Lower lobe of right lung (tissue), 2 donors: ENCODE measurements at regions not wholly inside any gene's neighbourhood (a gene's known extent, or its start where the extent isn't known, plus 50 kb on each side); places are given as distances from the start of the nearest gene placed in this dataset.

ENCODE experiments used
- ATAC-seq, 2 donors: fragments of 200-7000 bp; cut with Tn5 transposase; one replicate each; pipeline ENCODE4 v1.9.1; 2020 to 2022; ENCODE audit warnings: mild to moderate bottlenecking in 2 of 2, moderate library complexity in 2 of 2
- DNase-seq: peaks from one replicate; pipeline ENCODE4 v3.0.0-alpha.2; 2020
- H3K27ac ChIP-seq: fragments of 200-600 bp; one replicate; pipeline ENCODE4 v1.8.0; 2022
- H3K27me3 ChIP-seq: fragments of 200-600 bp; one replicate; pipeline ENCODE4 v1.8.0; 2022; ENCODE audit warnings: low read depth
- H3K36me3 ChIP-seq: fragments of 200-600 bp; one replicate; pipeline ENCODE4 v1.8.0; 2022; ENCODE audit warnings: mild to moderate bottlenecking
- H3K4me1 ChIP-seq: fragments of 200-600 bp; one replicate; pipeline ENCODE4 v1.8.0; 2022
- H3K4me3 ChIP-seq: fragments of 200-600 bp; one replicate; pipeline ENCODE4 v1.8.0; 2022; ENCODE audit warnings: mild to moderate bottlenecking
- H3K9me3 ChIP-seq: fragments of 200-600 bp; one replicate; pipeline ENCODE4 v1.8.0; 2022
- CTCF ChIP-seq: fragments of 200-600 bp; IDR thresholded peaks from one replicate; pipeline ENCODE4 v1.8.0; 2022; ENCODE audit warnings: antibody characterized with exemption, mild to moderate bottlenecking
- intact Hi-C: fragments of 100-400 bp; cut with DNase I; formaldehyde crosslinking; loops from one replicate; pipeline ENCODE4 v1.11.0; 2022
- donor health status: DM: no; HTN: yes; CAD: no; lungs with severe emphysema.

DNA sequence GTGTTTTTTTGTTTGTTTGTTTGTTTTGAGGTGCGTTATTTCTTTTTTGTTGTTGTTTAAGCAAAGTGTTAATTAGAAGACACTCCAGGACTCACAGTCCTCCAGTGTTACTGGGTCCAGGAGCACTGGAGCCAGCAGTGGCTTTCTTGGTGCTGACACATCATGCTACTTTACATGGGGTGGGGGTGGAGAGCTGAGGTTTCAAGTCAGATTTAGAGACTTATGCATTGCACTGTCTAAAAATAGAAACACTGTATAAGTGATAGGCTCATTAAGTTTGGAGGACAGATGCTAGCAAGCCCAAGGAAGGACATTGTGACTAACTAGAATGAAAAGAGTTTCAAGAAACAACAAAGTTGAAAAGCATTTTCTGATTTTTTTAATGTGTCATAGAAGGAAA, 2209.2 kb downstream of the MAT2B start:
- no peak for TF ChIP-seq CTCF
- Histone ChIP-seq H3K27ac (no peak overlapping the region), H3K27me3 (no peaks in the 10 kb centered on the region), H3K4me3 (no peak overlapping the region), H3K9me3 (no peaks in the 10 kb centered on the region), H3K36me3 (no peaks in the 10 kb centered on the region), H3K4me1 (no peaks in the 10 kb centered on the region)
- intact Hi-C loops: no loop called here
- ATAC-seq (no peak), DNase-seq (no peak)

GRCh38 chr5:165720901-165721300, 2215.5 kb downstream of the MAT2B start:
- TF ChIP-seq CTCF: no peak
- H3K4me1 ChIP-seq: no peaks in the 10 kb centered on the region
- DNase-seq (no peak), ATAC-seq (no peak)
- H3K36me3 ChIP-seq: no peaks in the 10 kb centered on the region
- H3K4me3 ChIP-seq: no peak overlapping the region
- H3K27me3 ChIP-seq: no peaks in the 10 kb centered on the region
- H3K9me3 ChIP-seq: no peaks in the 10 kb centered on the region
- no peak overlapping the region for H3K27ac ChIP-seq
- intact Hi-C loops: no loop called here

DNA sequence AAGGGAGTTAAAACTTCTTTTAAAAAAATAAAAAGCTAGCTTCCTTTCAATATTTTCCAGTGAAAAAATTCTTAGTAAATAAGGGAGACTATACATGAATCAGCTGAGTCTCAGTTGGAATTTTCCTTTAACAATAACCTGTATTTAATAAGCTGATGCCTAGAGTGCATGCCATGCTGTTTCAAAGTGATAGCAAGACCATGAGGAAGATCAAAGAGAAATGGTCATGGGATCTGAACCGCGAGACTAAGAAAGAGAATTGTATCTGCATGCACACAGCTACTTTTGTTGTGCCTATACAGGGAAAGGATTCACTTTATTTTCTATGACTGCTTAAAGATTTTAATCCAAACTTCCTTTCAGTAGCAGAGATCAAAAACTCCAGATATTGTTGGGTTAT, 2217.0 kb downstream of the MAT2B start:
- H3K9me3 ChIP-seq: no peaks in the 10 kb centered on the region
- intact Hi-C loops: no loop called here
- no peak for TF ChIP-seq CTCF
- ATAC-seq (no peak), DNase-seq (no peak)
- no peak overlapping the region for H3K27ac ChIP-seq
- no peaks in the 10 kb centered on the region for H3K4me1 ChIP-seq
- H3K36me3 ChIP-seq: no peaks in the 10 kb centered on the region
- no peaks in the 10 kb centered on the region for H3K27me3 ChIP-seq
- no peak overlapping the region for H3K4me3 ChIP-seq

DNA sequence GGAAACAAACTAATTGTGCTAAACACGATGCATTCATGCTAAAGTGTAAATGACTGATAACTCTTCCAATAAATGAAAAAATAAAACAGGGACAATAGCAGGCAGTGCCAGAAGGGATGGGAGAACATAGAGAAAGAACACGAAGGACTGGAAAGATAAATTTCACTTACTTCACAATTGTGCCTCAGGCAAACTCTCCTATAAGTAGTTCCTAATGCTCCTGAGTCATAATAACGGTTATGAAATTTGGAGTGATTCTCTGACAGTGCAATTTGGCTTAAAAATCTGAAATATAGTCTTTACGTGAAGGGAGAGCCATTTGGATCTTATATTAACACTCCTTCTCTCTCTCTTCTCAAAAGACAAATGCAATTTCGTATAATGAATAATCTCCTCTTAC, 2218.5 kb downstream of the MAT2B start:
- Histone ChIP-seq H3K27me3 (no peaks in the 10 kb centered on the region), H3K4me3 (no peak overlapping the region), H3K27ac (no peak overlapping the region), H3K9me3 (no peaks in the 10 kb centered on the region), H3K4me1 (no peaks in the 10 kb centered on the region), H3K36me3 (no peaks in the 10 kb centered on the region)
- intact Hi-C loops: no loop called here
- DNase-seq (no peak), ATAC-seq (no peak)
- TF ChIP-seq CTCF: no peak

GRCh38 chr5:165728425-165728824, 2223.0 kb downstream of the MAT2B start:
- TF ChIP-seq CTCF: no peak
- H3K27ac ChIP-seq: no peak overlapping the region
- intact Hi-C loops: no loop called here
- H3K9me3 ChIP-seq: peaks cover 12% of the 10 kb centered on the region
- ATAC-seq (no peak), DNase-seq (no peak)
- no peaks in the 10 kb centered on the region for H3K27me3 ChIP-seq
- no peaks in the 10 kb centered on the region for H3K36me3 ChIP-seq
- no peak overlapping the region for H3K4me3 ChIP-seq
- H3K4me1 ChIP-seq: no peaks in the 10 kb centered on the region

- Histone ChIP-seq H3K36me3 (no peaks in the 10 kb centered on the region), H3K4me1 (no peaks in the 10 kb centered on the region), H3K27ac (no peak overlapping the region), H3K9me3 (peaks cover 12% of the 10 kb centered on the region), H3K4me3 (no peak overlapping the region), H3K27me3 (no peaks in the 10 kb centered on the region)
- ATAC-seq: no peak
- intact Hi-C loops: no loop called here
- DNase-seq: no peak
- no peak for TF ChIP-seq CTCF
Observed at GRCh38 chr5:165735388-165735787, 2230.0 kb downstream of the MAT2B start.
